ENCODE measurements at regions not wholly inside any gene's neighbourhood (a gene's known extent, or its start where the extent isn't known, plus 50 kb on each side); places are given as distances from the start of the nearest gene placed in this dataset.

- TF ChIP-seq CSRNP3 (CRISPR knock-in tag; IDR thresholded peaks at IDR 0.05) = no peak
- no peak for TF ChIP-seq TOX (CRISPR knock-in tag; IDR thresholded peaks at IDR 0.05; ENCODE audit: borderline replicate concordance)
- TF ChIP-seq TSHZ2 (CRISPR knock-in tag; IDR thresholded peaks at IDR 0.05) = no peak
- TF ChIP-seq CREB5 (CRISPR knock-in tag; IDR thresholded peaks at IDR 0.05; ENCODE audit: low read depth) = no peak
- no peak for TF ChIP-seq ZNF565 (CRISPR knock-in tag; conservative IDR thresholded peaks at IDR 0.05; ENCODE audit: low read depth)
- TF ChIP-seq OSR1 (CRISPR knock-in tag; IDR thresholded peaks at IDR 0.05) = no peak
- TF ChIP-seq POU6F1 (CRISPR knock-in tag; IDR thresholded peaks at IDR 0.05; ENCODE audit: borderline replicate concordance, low read depth) = no peak
- no peak for TF ChIP-seq ZFP30 (CRISPR knock-in tag; IDR thresholded peaks at IDR 0.05)
- no peak for TF ChIP-seq ESRRG (CRISPR knock-in tag; IDR thresholded peaks at IDR 0.05)
- no peak for TF ChIP-seq ZC3H10 (CRISPR knock-in tag; IDR thresholded peaks at IDR 0.05)
- TF ChIP-seq ISL1 (CRISPR knock-in tag; IDR thresholded peaks at IDR 0.05) = no peak
- no peak for TF ChIP-seq ARNTL (CRISPR knock-in tag; IDR thresholded peaks at IDR 0.05; ENCODE audit: borderline replicate concordance, low read depth)
- no peak for TF ChIP-seq ZNF8 (CRISPR knock-in tag; IDR thresholded peaks at IDR 0.05)
- no peak for TF ChIP-seq BACH2 (CRISPR knock-in tag; IDR thresholded peaks at IDR 0.05; ENCODE audit: borderline replicate concordance)
- no peak for TF ChIP-seq RARB (CRISPR knock-in tag; IDR thresholded peaks at IDR 0.05)
- no peak for ATAC-seq
These were observed 450.4 kb downstream of the GALR1 start for GRCh38 chr18:77700051-77700450.

- TF ChIP-seq POU6F1 (CRISPR knock-in tag; IDR thresholded peaks at IDR 0.05; ENCODE audit: borderline replicate concordance, low read depth) = no peak
- no peak for TF ChIP-seq ESRRG (CRISPR knock-in tag; IDR thresholded peaks at IDR 0.05)
- TF ChIP-seq ZNF565 (CRISPR knock-in tag; conservative IDR thresholded peaks at IDR 0.05; ENCODE audit: low read depth) = no peak
- ATAC-seq = no peak
These were observed 452.3 kb downstream of the GALR1 start for GRCh38 chr18:77701977-77702376.

GRCh38 chr18:77702686-77703085 is 453.0 kb downstream of the GALR1 start:
- ATAC-seq = no peak
- TF ChIP-seq ZFP3 (CRISPR knock-in tag; IDR thresholded peaks at IDR 0.05) = no peak

- no peak for TF ChIP-seq ISL1 (CRISPR knock-in tag; IDR thresholded peaks at IDR 0.05)
- no peak for TF ChIP-seq CREB5 (CRISPR knock-in tag; IDR thresholded peaks at IDR 0.05; ENCODE audit: low read depth)
- no peak for TF ChIP-seq TCF4 (CRISPR knock-in tag; IDR thresholded peaks at IDR 0.05; ENCODE audit: borderline replicate concordance)
- TF ChIP-seq ZNF8 (CRISPR knock-in tag; IDR thresholded peaks at IDR 0.05) = no peak
- TF ChIP-seq TOX (CRISPR knock-in tag; IDR thresholded peaks at IDR 0.05; ENCODE audit: borderline replicate concordance) = no peak
- TF ChIP-seq ZNF565 (CRISPR knock-in tag; conservative IDR thresholded peaks at IDR 0.05; ENCODE audit: low read depth) = no peak
- no peak for TF ChIP-seq ESRRG (CRISPR knock-in tag; IDR thresholded peaks at IDR 0.05)
- TF ChIP-seq SNAI2 (CRISPR knock-in tag; IDR thresholded peaks at IDR 0.05) = no peak
- no peak for TF ChIP-seq ZFP3 (CRISPR knock-in tag; IDR thresholded peaks at IDR 0.05)
- no peak for TF ChIP-seq RARB (CRISPR knock-in tag; IDR thresholded peaks at IDR 0.05)
- TF ChIP-seq CSDC2 (CRISPR knock-in tag; IDR thresholded peaks at IDR 0.05) = no peak
- no peak for TF ChIP-seq ZNF70 (CRISPR knock-in tag; IDR thresholded peaks at IDR 0.05)
- TF ChIP-seq ARNTL (CRISPR knock-in tag; IDR thresholded peaks at IDR 0.05; ENCODE audit: borderline replicate concordance, low read depth) = no peak
- no peak for ATAC-seq
These were observed 455.7 kb downstream of the GALR1 start for GRCh38 chr18:77705301-77705700.
